Fibroblast of skin of left quadriceps (primary cell): ENCODE measurements at regions not wholly inside any gene's neighbourhood (a gene's known extent, or its start where the extent isn't known, plus 50 kb on each side); places are given as distances from the start of the nearest gene placed in this dataset.

Source experiments
- DNase-seq, 2 experiments: peaks; one replicate each; pipeline ENCODE4 v3.0.0-alpha.2; 2013; ENCODE audit warnings: low read depth in 2 of 2

GRCh38 chr10:10844251-10844650 is 173.4 kb upstream of the CELF2 start:
- DNase-seq = no peak

GRCh38 chr10:10845185-10845584 is 172.5 kb upstream of the CELF2 start:
- no peak for DNase-seq

GRCh38 chr10:10845826-10846503 is 171.7 kb upstream of the CELF2 start:
- no peak for DNase-seq

GRCh38 chr10:10846504-10846900 is 171.2 kb upstream of the CELF2 start:
- DNase-seq = no peak

- no peak for DNase-seq
Observed at GRCh38 chr10:10847387-10847786, 170.3 kb upstream of the CELF2 start.

GRCh38 chr10:10848488-10849111 is 169.1 kb upstream of the CELF2 start:
- DNase-seq = no peak

- no peak for DNase-seq
Observed at GRCh38 chr10:10849306-10849705, 168.4 kb upstream of the CELF2 start.

GRCh38 chr10:10850214-10850613 is 167.5 kb upstream of the CELF2 start:
- no peak for DNase-seq

- no peak for DNase-seq
Observed at GRCh38 chr10:10852464-10852863, 165.2 kb upstream of the CELF2 start.

GRCh38 chr10:10853954-10854353 is 163.7 kb upstream of the CELF2 start:
- DNase-seq = no peak

- DNase-seq = no peak
Observed at GRCh38 chr10:10854725-10855124, 162.9 kb upstream of the CELF2 start.

GRCh38 chr10:10855151-10855581 is 162.5 kb upstream of the CELF2 start:
- DNase-seq = no peak

GRCh38 chr10:10860455-10860976 is 157.2 kb upstream of the CELF2 start:
- no peak for DNase-seq

- DNase-seq = peak; percentile 36 to 39
Observed at GRCh38 chr10:10865303-10865702, 152.4 kb upstream of the CELF2 start.

GRCh38 chr10:10865913-10866312 is 151.8 kb upstream of the CELF2 start:
- DNase-seq = no peak

GRCh38 chr10:10869592-10869991 is 148.1 kb upstream of the CELF2 start:
- DNase-seq = no peak

GRCh38 chr10:10870523-10871241 is 147.0 kb upstream of the CELF2 start:
- DNase-seq = no peak

GRCh38 chr10:10871352-10871751 is 146.3 kb upstream of the CELF2 start:
- no peak for DNase-seq

- DNase-seq = peak; percentile 81
Observed at GRCh38 chr10:10872035-10872673, 145.5 kb upstream of the CELF2 start.

- no peak for DNase-seq
Observed at GRCh38 chr10:10872764-10873163, 144.9 kb upstream of the CELF2 start.

- no peak for DNase-seq
Observed at GRCh38 chr10:10873289-10873688, 144.4 kb upstream of the CELF2 start.

- no peak for DNase-seq
Observed at GRCh38 chr10:10873915-10874314, 143.8 kb upstream of the CELF2 start.
